ENCODE measurements at regions not wholly inside any gene's neighbourhood (a gene's known extent, or its start where the extent isn't known, plus 50 kb on each side); places are given as distances from the start of the nearest gene placed in this dataset.
A peak's percentile ranks its signal among the peaks of the same experiment; 100 is the strongest.

GRCh38 chr14:101446387-101446969 lies 114.8 kb upstream of the DIO3 start:
- Histone ChIP-seq H3K9me3 (no peaks in the 10 kb centered on the region), H3K36me3 (no peaks in the 10 kb centered on the region), H3K4me1 (peaks cover 0 to 4% (median 0%) of the 10 kb centered on the region in 4 donors), H3K27ac (no peak overlapping the region), H3K27me3 (no peaks in the 10 kb centered on the region), H3K4me3 (no peak overlapping the region)
- DNase-seq = no peak
- TF ChIP-seq POLR2A (IDR thresholded peaks at IDR 0.05) (no peak), CTCF (IDR thresholded peaks at IDR 0.05) (no peak)

GRCh38 chr14:101449114-101449513 lies 112.2 kb upstream of the DIO3 start:
- DNase-seq = no peak
- peaks cover 0 to 4% (median 0%) of the 10 kb centered on the region in 4 donors for H3K4me1 ChIP-seq
- H3K27ac ChIP-seq = no peak overlapping the region
- H3K27me3 ChIP-seq = no peaks in the 10 kb centered on the region
- no peaks in the 10 kb centered on the region for H3K36me3 ChIP-seq
- TF ChIP-seq POLR2A (IDR thresholded peaks at IDR 0.05) (no peak), CTCF (IDR thresholded peaks at IDR 0.05) (no peak)
- no peak overlapping the region for H3K4me3 ChIP-seq
- H3K9me3 ChIP-seq = no peaks in the 10 kb centered on the region

DNA sequence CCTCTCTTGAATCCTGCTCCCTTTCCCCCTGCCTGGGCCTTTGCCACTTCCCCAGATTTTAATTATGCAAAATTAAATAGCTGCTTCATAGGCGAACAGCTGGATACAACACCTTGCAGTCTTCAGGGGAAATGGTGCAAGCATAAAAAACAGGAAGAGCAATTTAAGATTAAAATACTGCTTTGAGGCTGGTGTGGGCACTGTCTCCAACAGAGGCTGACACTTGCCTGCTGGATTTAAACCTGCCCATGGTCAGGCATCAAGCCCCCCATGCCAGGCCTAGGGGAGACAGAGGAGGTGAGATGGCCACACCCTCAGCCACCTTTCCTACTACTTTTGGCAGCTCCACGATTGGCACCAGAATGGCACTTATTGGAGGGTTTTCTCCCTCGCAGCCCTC lies 110.1 kb upstream of the DIO3 start:
- no peaks in the 10 kb centered on the region for H3K4me1 ChIP-seq
- H3K9me3 ChIP-seq = no peaks in the 10 kb centered on the region
- H3K27ac ChIP-seq = no peak overlapping the region
- no peaks in the 10 kb centered on the region for H3K36me3 ChIP-seq
- H3K27me3 ChIP-seq = no peaks in the 10 kb centered on the region
- DNase-seq = no peak
- no peak overlapping the region for H3K4me3 ChIP-seq
- TF ChIP-seq POLR2A (IDR thresholded peaks at IDR 0.05) = no peak

DNA sequence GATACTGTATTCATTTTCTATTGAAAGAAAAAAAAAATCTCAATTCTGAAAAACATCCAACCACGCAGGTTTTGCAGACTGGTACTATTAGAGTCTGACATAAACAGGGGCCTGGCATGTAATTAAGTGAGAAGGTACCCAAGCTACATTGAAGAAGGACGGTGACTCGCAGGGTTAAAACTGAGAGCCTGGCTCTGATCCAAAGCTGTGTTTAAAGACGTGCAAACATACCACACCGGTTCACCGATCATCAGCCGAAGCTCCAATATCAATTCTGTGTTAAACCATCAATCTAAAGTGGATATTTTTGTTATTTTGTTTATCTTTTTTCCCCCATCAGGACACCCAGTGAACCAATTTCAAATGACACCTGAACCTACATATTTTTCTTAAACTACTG lies 108.1 kb upstream of the DIO3 start:
- Histone ChIP-seq H3K9me3 (no peaks in the 10 kb centered on the region), H3K36me3 (no peaks in the 10 kb centered on the region), H3K4me1 (peaks cover 0 to 5% (median 0%) of the 10 kb centered on the region in 4 donors), H3K27ac (no peak overlapping the region), H3K27me3 (peaks cover 0 to 12% of the 10 kb centered on the region in 2 donors), H3K4me3 (no peak overlapping the region)
- no peak for DNase-seq
- TF ChIP-seq CTCF (IDR thresholded peaks at IDR 0.05) (no peak), POLR2A (IDR thresholded peaks at IDR 0.05) (no peak)

DNA sequence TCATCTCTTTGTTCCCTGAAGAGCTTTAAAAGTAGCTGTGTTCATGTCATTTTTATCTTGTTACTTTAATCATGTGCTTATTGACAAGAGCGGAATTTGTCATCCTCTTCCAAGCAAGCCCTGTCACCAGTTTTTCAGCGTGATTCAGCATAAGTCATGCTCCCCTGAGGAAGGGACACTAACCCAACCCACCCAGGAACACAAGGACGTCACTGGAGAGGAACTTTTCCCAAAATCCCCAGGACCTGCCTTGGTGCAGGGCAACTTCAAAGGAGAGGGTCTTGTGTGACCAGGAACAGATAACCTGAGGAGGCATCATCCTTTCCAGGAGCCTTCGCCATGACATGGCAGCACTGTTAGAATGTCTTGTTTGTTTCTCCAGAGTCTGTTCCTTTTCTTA lies 107.1 kb upstream of the DIO3 start:
- no peak overlapping the region for H3K27ac ChIP-seq
- peaks cover 0 to 15% (median 0%) of the 10 kb centered on the region in 4 donors for H3K4me1 ChIP-seq
- TF ChIP-seq POLR2A (IDR thresholded peaks at IDR 0.05) (no peak), CTCF (IDR thresholded peaks at IDR 0.05) (no peak)
- no peaks in the 10 kb centered on the region for H3K9me3 ChIP-seq
- peaks cover 0 to 22% of the 10 kb centered on the region in 2 donors for H3K27me3 ChIP-seq
- no peaks in the 10 kb centered on the region for H3K36me3 ChIP-seq
- DNase-seq = peak in 2 of 3 donors; percentile 10 to 17
- H3K4me3 ChIP-seq = no peak overlapping the region

DNA sequence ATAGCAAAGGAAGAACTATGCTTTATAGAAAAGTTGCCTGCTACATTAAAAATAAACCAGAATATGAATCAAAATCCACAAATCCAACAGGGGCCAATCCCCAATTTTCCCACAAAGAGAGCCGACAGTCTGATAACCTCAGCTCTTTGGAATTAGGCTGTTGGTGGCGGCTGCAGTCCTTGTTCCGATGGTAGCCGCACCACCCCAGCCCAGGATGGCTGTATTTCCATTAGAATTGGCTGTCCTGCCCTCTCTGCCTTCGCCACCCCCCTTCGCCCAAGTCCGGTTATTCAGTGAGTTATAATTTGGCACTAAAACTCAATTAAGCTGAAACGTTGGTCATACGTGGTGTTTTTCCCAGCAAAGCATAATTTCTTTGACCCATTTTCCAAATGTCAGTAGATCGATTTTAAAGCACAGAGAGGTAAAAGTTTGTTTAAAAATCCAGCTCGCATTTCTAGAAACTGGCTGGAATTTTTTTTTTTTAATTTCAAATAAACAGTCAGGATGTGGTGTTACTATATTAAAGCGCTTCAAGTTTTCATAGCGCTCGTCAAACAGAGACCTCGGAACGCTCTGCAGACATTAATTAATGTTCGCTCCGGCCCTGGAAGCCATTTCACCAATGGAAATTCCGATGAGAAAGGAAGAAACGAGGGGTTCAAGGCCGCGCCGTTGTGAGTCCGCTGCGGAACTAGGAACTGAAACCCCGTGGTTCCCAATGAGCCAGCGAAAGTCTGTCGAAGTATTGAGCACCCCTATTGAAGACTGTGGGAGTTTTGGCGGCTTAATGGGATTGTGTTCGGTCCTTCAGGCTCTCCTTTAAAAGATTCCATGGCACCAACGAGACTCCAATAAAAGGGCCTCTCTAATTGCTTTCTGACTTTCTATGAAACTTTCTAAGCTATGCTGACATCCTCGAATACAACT lies 104.8 kb upstream of the DIO3 start:
- no peaks in the 10 kb centered on the region for H3K36me3 ChIP-seq
- DNase-seq = peak in 1 of 3 donors; percentile 24
- H3K4me1 ChIP-seq = peaks cover 0 to 16% (median 0%) of the 10 kb centered on the region in 4 donors
- peaks cover 0 to 24% of the 10 kb centered on the region in 2 donors for H3K27me3 ChIP-seq
- TF ChIP-seq CTCF (IDR thresholded peaks at IDR 0.05) (no peak), POLR2A (IDR thresholded peaks at IDR 0.05) (no peak)
- H3K27ac ChIP-seq = no peak overlapping the region
- no peaks in the 10 kb centered on the region for H3K9me3 ChIP-seq
- no peak overlapping the region for H3K4me3 ChIP-seq
